Neural cell (in vitro differentiated cells): ENCODE measurements at regions not wholly inside any gene's neighbourhood (a gene's known extent, or its start where the extent isn't known, plus 50 kb on each side); places are given as distances from the start of the nearest gene placed in this dataset.

Experiments used
- TF ChIP-seq, protein P1 (sequence below): fragments of 450-650 bp; IDR thresholded peaks from 2 replicates; pipeline ENCODE4 v1.5.1; 2014; ENCODE audit warnings: antibody characterized with exemption, mild to moderate bottlenecking, moderate library complexity; ENCODE audit not compliant: poor library complexity, severe bottlenecking
- TF ChIP-seq, protein P2 (sequence below): IDR thresholded peaks from 2 replicates; pipeline ENCODE4 v1.6.1; 2012; ENCODE audit warnings: borderline replicate concordance

DNA sequence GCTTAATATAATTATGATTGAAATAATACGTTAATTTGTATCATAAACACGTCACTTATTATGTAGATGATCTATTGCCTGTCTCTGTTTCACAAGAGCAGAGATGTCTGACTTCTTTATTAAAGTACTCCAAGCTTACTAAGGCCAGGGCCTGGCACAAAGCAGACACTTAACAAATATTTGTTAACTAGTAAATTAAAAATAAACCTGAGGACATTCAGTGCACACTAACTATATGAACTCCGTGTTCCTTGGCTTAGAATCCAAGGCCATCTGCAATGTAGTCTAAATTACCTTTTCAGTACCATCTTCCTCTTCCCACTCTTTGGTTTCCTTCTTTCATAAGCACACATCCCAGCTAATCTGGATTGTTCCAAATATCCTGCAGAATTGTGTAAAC lies 210.8 kb upstream of the SOX9 start:
- TF ChIP-seq, protein P1, sequence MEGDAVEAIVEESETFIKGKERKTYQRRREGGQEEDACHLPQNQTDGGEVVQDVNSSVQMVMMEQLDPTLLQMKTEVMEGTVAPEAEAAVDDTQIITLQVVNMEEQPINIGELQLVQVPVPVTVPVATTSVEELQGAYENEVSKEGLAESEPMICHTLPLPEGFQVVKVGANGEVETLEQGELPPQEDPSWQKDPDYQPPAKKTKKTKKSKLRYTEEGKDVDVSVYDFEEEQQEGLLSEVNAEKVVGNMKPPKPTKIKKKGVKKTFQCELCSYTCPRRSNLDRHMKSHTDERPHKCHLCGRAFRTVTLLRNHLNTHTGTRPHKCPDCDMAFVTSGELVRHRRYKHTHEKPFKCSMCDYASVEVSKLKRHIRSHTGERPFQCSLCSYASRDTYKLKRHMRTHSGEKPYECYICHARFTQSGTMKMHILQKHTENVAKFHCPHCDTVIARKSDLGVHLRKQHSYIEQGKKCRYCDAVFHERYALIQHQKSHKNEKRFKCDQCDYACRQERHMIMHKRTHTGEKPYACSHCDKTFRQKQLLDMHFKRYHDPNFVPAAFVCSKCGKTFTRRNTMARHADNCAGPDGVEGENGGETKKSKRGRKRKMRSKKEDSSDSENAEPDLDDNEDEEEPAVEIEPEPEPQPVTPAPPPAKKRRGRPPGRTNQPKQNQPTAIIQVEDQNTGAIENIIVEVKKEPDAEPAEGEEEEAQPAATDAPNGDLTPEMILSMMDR: no peak
- TF ChIP-seq, protein P2, sequence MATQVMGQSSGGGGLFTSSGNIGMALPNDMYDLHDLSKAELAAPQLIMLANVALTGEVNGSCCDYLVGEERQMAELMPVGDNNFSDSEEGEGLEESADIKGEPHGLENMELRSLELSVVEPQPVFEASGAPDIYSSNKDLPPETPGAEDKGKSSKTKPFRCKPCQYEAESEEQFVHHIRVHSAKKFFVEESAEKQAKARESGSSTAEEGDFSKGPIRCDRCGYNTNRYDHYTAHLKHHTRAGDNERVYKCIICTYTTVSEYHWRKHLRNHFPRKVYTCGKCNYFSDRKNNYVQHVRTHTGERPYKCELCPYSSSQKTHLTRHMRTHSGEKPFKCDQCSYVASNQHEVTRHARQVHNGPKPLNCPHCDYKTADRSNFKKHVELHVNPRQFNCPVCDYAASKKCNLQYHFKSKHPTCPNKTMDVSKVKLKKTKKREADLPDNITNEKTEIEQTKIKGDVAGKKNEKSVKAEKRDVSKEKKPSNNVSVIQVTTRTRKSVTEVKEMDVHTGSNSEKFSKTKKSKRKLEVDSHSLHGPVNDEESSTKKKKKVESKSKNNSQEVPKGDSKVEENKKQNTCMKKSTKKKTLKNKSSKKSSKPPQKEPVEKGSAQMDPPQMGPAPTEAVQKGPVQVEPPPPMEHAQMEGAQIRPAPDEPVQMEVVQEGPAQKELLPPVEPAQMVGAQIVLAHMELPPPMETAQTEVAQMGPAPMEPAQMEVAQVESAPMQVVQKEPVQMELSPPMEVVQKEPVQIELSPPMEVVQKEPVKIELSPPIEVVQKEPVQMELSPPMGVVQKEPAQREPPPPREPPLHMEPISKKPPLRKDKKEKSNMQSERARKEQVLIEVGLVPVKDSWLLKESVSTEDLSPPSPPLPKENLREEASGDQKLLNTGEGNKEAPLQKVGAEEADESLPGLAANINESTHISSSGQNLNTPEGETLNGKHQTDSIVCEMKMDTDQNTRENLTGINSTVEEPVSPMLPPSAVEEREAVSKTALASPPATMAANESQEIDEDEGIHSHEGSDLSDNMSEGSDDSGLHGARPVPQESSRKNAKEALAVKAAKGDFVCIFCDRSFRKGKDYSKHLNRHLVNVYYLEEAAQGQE: no peak
